Upper lobe of left lung (tissue), 4 donors: ENCODE measurements at regions not wholly inside any gene's neighbourhood (a gene's known extent, or its start where the extent isn't known, plus 50 kb on each side); places are given as distances from the start of the nearest gene placed in this dataset.

Experiments
- POLR2A ChIP-seq, 4 donors: fragments of 450-650 bp; IDR thresholded peaks; one replicate each; pipeline ENCODE4 v1.5.1; 2016 to 2017; ENCODE audit warnings: antibody characterized with exemption in 4 of 4, mild to moderate bottlenecking in 2 of 4
- TF ChIP-seq, protein P1 (sequence below), 6 experiments: fragments of 450-650 bp in 4 of 6; fragments of 200-600 bp in 2 of 6; sonication (generic) in 2 of 6; IDR thresholded peaks; one replicate each; pipeline ENCODE4 v1.5.1; 2016 to 2019; ENCODE audit warnings: antibody characterized with exemption in 6 of 6

GRCh38 chr5:21070858-21071257 is 1082.9 kb upstream of the CDH18 start:
- TF ChIP-seq, protein P1, sequence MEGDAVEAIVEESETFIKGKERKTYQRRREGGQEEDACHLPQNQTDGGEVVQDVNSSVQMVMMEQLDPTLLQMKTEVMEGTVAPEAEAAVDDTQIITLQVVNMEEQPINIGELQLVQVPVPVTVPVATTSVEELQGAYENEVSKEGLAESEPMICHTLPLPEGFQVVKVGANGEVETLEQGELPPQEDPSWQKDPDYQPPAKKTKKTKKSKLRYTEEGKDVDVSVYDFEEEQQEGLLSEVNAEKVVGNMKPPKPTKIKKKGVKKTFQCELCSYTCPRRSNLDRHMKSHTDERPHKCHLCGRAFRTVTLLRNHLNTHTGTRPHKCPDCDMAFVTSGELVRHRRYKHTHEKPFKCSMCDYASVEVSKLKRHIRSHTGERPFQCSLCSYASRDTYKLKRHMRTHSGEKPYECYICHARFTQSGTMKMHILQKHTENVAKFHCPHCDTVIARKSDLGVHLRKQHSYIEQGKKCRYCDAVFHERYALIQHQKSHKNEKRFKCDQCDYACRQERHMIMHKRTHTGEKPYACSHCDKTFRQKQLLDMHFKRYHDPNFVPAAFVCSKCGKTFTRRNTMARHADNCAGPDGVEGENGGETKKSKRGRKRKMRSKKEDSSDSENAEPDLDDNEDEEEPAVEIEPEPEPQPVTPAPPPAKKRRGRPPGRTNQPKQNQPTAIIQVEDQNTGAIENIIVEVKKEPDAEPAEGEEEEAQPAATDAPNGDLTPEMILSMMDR (IDR thresholded peaks at IDR 0.05) = no peak
- TF ChIP-seq POLR2A (IDR thresholded peaks at IDR 0.05) = no peak
